CD4-positive, alpha-beta T cell treated with Interleukin-6 at 100 ng/mL for 8 hours (primary cell): ENCODE measurements at regions not wholly inside any gene's neighbourhood (a gene's known extent, or its start where the extent isn't known, plus 50 kb on each side); places are given as distances from the start of the nearest gene placed in this dataset.

ENCODE experiments used
- DNase-seq: peaks from one replicate; pipeline ENCODE4 v3.0.0-alpha.2; 2020; ENCODE audit warnings: mixed read lengths, low spot score

GRCh38 chr1:163896001-163896400 lies 574.2 kb downstream of the NUF2 start:
- DNase-seq: no peak

GRCh38 chr1:163897412-163898155 lies 575.8 kb downstream of the NUF2 start:
- no peak for DNase-seq

- no peak for DNase-seq
These were observed 584.5 kb downstream of the NUF2 start for GRCh38 chr1:163906283-163906682.

DNA sequence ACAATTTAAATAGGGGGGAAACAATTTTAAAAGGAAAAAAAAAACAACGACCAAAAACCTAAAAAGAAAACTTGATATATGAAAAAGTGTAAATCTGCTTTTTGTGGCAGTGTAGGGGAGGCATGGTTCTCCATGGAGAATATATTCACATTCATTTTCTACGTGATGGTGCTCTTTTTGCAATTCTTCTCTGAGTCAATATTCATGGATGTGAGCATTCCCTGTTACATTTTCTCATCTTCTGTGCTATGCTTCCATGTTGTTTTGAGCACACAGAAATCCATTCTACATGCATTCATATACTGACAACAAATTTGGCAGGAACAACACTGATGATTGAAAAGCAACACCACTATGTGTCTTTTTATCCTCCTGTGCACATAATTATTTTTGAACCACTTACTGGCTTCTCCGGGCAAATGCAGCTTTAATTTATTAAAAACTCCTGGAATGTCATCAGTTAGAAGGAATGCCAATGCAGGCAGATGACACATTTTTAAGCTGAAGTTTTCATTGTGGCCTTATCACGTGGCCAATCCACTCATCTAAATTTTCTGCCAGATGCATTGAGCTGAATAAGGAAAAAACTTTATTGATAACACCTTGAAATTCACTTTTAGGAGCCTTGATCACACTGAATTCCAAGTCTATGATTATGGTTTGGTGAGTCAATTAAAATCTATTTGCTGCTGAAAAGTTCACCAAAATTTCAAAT lies 590.6 kb downstream of the NUF2 start:
- no peak for DNase-seq

- no peak for DNase-seq
These were observed 593.1 kb downstream of the NUF2 start for GRCh38 chr1:163914785-163915413.

- DNase-seq: no peak
These were observed 601.0 kb downstream of the NUF2 start for GRCh38 chr1:163922743-163923201.

DNA sequence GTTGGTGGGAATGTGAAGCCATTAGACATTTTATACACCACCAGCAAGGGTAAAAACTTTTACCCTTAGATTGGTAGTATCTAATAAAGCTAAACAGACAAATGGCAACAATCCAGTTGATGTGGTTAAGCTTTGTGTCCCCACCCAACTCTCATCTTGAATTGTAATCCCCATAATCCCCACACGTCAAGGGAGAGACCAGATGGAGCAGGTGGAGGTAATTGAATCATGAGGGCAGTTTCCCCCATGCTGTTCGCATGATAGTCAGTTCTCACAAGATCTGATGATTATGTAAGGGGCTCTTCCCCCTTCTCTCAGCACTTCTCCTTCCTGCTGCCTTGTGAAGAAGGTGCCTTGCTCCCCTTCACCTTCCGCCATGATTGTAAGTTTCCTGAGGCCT lies 602.3 kb downstream of the NUF2 start:
- no peak for DNase-seq

DNA sequence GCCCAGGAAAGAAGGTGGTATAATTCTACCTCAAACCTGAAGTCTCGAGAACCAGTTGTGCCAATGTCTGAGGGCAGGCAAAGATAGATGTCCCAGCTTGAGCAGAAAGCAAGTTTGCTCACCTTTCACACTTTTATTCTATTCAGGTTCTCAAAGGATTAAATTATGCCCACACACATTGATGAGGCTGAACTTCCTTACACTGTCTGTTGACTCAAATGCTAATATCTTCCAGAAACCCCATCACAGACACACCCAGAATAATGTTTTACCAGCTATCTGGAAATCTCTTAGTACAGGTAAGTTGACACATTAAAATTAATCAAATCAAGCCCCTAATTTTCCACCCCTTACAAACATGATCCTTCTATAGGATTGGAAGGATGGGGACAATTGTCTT lies 605.7 kb downstream of the NUF2 start:
- DNase-seq: no peak

GRCh38 chr1:163928069-163928468 lies 606.3 kb downstream of the NUF2 start:
- DNase-seq: no peak

- no peak for DNase-seq
These were observed 606.9 kb downstream of the NUF2 start for GRCh38 chr1:163928651-163929050.

DNA sequence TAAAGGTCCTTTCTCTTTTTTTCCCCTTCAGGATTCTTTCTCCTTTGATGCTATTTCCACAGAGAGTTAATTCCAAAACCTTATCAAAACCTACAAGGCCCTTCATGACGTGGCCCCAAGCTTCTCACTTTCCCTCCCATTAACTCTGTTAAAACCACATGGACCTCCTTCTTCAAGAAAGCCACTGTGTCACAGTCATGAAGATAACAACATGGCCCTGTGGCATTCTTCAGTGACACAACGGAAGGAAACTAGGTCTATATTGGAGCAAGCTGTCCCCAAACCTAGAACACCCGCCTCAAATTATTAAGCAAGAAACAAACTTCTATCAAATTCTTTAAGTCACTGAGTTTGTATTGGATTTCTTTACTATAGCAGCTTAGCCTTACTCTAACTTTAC lies 611.1 kb downstream of the NUF2 start:
- no peak for DNase-seq

GRCh38 chr1:163933437-163933836 lies 611.7 kb downstream of the NUF2 start:
- DNase-seq: no peak

DNA sequence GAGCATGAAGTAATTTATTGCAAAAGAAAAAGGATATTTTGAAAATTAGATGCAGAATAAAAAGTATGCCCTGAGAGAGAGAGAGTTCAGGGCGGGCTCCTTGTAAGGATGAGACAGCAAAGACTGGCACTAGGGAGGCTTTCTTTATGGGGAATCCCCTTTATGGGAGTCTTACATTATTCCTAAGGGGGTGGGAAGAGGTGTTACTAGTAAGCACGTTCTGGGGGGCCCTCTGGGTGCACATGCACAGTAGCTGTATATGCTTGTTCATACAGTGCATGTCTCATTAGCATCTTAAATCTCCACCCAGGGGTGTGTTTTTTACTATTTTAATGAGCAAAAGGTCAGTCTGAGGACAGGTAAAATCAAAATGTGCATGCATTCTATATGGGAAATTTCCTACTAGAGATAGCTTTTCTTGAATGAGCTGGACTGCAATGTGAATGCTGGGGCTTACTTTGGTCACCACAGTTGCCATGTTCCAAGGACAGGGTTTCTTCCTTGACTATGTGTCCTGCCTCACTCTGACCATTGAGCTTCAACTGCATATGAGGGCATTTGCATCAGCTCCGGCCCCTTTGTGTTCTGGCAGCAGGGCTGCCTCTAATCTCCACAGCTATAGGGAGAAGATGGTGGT lies 614.1 kb downstream of the NUF2 start:
- DNase-seq: no peak

- DNase-seq: no peak
These were observed 599.4 kb upstream of the PBX1 start for GRCh38 chr1:163959622-163960021.

DNA sequence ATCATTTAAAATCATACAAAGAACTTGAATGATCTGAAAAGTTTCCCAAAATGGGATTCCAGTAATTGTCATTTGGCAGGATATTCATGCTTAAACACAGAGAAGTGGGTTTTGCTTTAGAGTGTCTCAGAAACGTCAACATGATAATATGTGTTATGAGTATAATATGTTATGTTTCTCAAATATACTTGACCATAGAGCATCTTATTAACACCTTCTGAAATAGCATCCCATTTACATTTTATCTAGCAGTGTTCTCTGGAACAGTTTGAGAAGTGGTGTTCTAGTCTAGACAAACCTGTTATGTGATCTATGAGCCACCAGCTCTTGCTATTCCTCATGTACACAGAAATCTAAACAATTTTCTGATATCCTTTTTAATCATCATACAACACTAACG lies 588.8 kb upstream of the PBX1 start:
- DNase-seq: no peak

GRCh38 chr1:163970699-163971098 lies 588.3 kb upstream of the PBX1 start:
- no peak for DNase-seq

- no peak for DNase-seq
These were observed 585.4 kb upstream of the PBX1 start for GRCh38 chr1:163973586-163973985.

GRCh38 chr1:163974120-163974519 lies 584.9 kb upstream of the PBX1 start:
- no peak for DNase-seq

DNA sequence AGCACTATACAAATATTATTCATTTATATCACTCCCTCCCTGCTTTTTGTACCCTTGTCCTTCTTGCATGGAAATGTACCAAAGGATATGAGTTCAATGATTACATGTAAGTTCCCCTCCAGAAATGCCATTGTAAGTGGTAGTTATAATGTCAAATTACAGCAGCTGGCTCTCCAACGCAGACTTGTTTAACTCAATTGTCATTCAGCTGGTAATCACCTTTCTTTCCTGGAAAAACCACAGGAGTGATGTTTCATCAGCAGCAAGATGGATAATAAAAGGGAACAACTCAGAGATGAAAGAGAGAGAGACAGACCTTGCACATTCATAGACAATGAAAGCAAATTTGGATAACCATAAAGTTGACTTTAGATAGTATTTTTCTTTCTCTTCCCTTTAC lies 578.6 kb upstream of the PBX1 start:
- DNase-seq: no peak

DNA sequence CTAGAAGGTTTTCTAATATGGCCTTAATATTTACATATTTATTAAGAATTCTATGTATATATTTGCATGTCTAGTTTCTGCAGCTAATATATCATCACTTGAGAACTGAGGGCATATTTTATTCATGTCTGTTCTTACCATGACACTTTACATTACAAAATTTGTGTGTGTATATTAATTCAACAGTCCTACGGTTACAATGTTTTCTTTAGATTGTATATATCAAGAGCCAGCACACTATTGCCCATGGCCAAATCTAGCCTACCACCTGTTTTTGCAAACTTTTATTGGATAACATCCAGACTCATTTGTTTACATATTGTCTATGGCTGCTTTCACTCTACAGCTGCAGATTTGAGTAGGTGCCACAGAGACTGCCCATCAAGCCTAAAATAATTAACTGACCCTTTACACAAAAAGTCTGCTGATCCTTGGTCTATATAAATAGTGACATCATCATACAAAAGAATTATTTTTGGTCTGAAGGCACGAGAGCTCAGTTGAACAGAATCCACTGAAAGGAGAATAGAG lies 577.4 kb upstream of the PBX1 start:
- no peak for DNase-seq

GRCh38 chr1:163983097-163983496 lies 575.9 kb upstream of the PBX1 start:
- DNase-seq: no peak

GRCh38 chr1:163985700-163986099 lies 573.3 kb upstream of the PBX1 start:
- no peak for DNase-seq
